ENCODE measurements at regions not wholly inside any gene's neighbourhood (a gene's known extent, or its start where the extent isn't known, plus 50 kb on each side); places are given as distances from the start of the nearest gene placed in this dataset.

DNA sequence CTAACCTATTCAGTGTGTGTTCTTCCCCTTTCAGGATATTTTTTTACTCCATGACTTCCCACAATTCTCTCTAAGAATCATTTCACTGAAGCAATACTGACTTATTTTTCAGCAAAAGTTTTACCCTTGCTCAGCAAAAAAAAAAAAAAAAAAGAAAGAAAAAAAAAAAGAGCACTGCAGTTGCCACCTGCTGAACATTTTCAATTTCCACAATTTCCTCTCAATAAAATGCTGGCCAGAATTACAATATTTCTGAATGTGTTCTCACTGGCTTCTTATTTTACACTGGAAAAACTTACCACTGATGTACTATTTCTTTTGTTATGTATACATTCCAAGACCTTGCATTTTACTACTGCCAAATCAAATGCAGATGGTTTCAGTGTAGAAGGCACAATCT lies 210.4 kb downstream of the PAPSS1 start:
- Histone ChIP-seq H3K4me3 (ENCODE audit: low read depth, low read length, poor library complexity, severe bottlenecking) (no peak overlapping the region), H3K36me3 (ENCODE audit: insufficient read depth, low read length, poor library complexity, severe bottlenecking) (no peaks in the 10 kb centered on the region), H3K9me3 (ENCODE audit: low read depth, low read length, poor library complexity, severe bottlenecking) (no peaks in the 10 kb centered on the region), H3K27ac (ENCODE audit: low read depth, low read length, poor library complexity, severe bottlenecking) (peak overlapping the region; percentile 63), H3K27me3 (replicated peaks; ENCODE audit: insufficient read depth, low read depth, low read length, poor library complexity) (no peaks in the 10 kb centered on the region), H3K4me1 (ENCODE audit: insufficient read depth, low read length, poor library complexity, severe bottlenecking) (peaks cover 21% of the 10 kb centered on the region)
- BruUV-seq (replicated peaks): no TSS peak
- TF ChIP-seq EZH2 (IDR thresholded peaks at IDR 0.05; ENCODE audit: borderline replicate concordance, low read depth, low read length, poor library complexity, severe bottlenecking): no peak
- no peak for TF ChIP-seq CTCF (conservative IDR thresholded peaks at IDR 0.05; ENCODE audit: low read depth, low read length)
- DNase-seq (ENCODE audit: low spot score): peak; percentile 59
- CTCF ChIA-PET: no interaction called here
- POLR2A ChIA-PET (ENCODE audit: low non-redundant PET): no interaction called here
- intact Hi-C loops (cut with micrococcal nuclease; ENCODE audit: unreplicated experiment): loop anchor here (10.0 kb wide), 1 partner anchor 475 kb away; the partner anchor contains the start of gene DKK2

GRCh38 chr4:107500551-107500950 lies 219.5 kb downstream of the PAPSS1 start:
- H3K4me3 ChIP-seq (ENCODE audit: low read depth, low read length, poor library complexity, severe bottlenecking): no peak overlapping the region
- CTCF ChIA-PET: no interaction called here
- no peaks in the 10 kb centered on the region for H3K9me3 ChIP-seq (ENCODE audit: low read depth, low read length, poor library complexity, severe bottlenecking)
- H3K27ac ChIP-seq (ENCODE audit: low read depth, low read length, poor library complexity, severe bottlenecking): no peak overlapping the region
- no peaks in the 10 kb centered on the region for H3K4me1 ChIP-seq (ENCODE audit: insufficient read depth, low read length, poor library complexity, severe bottlenecking)
- intact Hi-C loops (cut with micrococcal nuclease; ENCODE audit: unreplicated experiment): no loop called here
- H3K27me3 ChIP-seq (replicated peaks; ENCODE audit: insufficient read depth, low read depth, low read length, poor library complexity): no peaks in the 10 kb centered on the region
- DNase-seq (ENCODE audit: low spot score): no peak
- POLR2A ChIA-PET (ENCODE audit: low non-redundant PET): no interaction called here
- no peaks in the 10 kb centered on the region for H3K36me3 ChIP-seq (ENCODE audit: insufficient read depth, low read length, poor library complexity, severe bottlenecking)
- TF ChIP-seq EZH2 (IDR thresholded peaks at IDR 0.05; ENCODE audit: borderline replicate concordance, low read depth, low read length, poor library complexity, severe bottlenecking) (no peak), CTCF (conservative IDR thresholded peaks at IDR 0.05; ENCODE audit: low read depth, low read length) (no peak)
- BruUV-seq (replicated peaks): no TSS peak

GRCh38 chr4:107497054-107497453 lies 223.0 kb downstream of the PAPSS1 start:
- no peaks in the 10 kb centered on the region for H3K4me1 ChIP-seq (ENCODE audit: insufficient read depth, low read length, poor library complexity, severe bottlenecking)
- ChIA-PET POLR2A (ENCODE audit: low non-redundant PET) (no interaction called here), CTCF (no interaction called here)
- H3K36me3 ChIP-seq (ENCODE audit: insufficient read depth, low read length, poor library complexity, severe bottlenecking): no peaks in the 10 kb centered on the region
- BruUV-seq (replicated peaks): no TSS peak
- H3K4me3 ChIP-seq (ENCODE audit: low read depth, low read length, poor library complexity, severe bottlenecking): no peak overlapping the region
- TF ChIP-seq CTCF (conservative IDR thresholded peaks at IDR 0.05; ENCODE audit: low read depth, low read length): no peak
- TF ChIP-seq EZH2 (IDR thresholded peaks at IDR 0.05; ENCODE audit: borderline replicate concordance, low read depth, low read length, poor library complexity, severe bottlenecking): no peak
- no peaks in the 10 kb centered on the region for H3K27me3 ChIP-seq (replicated peaks; ENCODE audit: insufficient read depth, low read depth, low read length, poor library complexity)
- intact Hi-C loops (cut with micrococcal nuclease; ENCODE audit: unreplicated experiment): no loop called here
- no peak for DNase-seq (ENCODE audit: low spot score)
- H3K27ac ChIP-seq (ENCODE audit: low read depth, low read length, poor library complexity, severe bottlenecking): no peak overlapping the region
- H3K9me3 ChIP-seq (ENCODE audit: low read depth, low read length, poor library complexity, severe bottlenecking): no peaks in the 10 kb centered on the region

All from A673 (cell line).